ENCODE measurements at regions not wholly inside any gene's neighbourhood (a gene's known extent, or its start where the extent isn't known, plus 50 kb on each side); places are given as distances from the start of the nearest gene placed in this dataset.
"Not testable (repeated sequence)": the region's sequence is repeated elsewhere in the genome, so short reads cannot be mapped to it uniquely, and the experiment has no call there.

DNA sequence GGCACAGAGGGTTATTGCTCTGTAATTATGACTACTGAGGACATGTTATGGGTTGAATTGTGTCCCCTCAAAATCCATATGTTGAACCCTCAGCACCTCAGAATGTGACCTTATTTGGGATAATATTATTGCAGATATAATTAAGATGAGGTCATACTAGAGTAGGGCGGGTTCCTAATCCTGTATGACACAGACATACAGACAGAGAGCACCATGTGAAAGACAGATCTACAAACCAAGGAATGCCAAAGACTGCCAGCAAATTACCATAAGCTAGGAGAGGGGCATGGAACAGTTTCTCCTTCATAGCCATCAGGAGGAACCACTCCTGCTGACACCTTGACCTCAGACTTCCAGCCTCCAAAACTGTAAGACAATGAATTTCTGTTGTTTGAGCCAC is 115.2 kb upstream of the OTUD4 start:
- no peak for DNase-seq

- DNase-seq: no peak
These were observed 114.7 kb upstream of the OTUD4 start for GRCh38 chr4:145295122-145295521.

GRCh38 chr4:145293658-145294057 is 113.3 kb upstream of the OTUD4 start:
- no peak for DNase-seq

- no peak for DNase-seq
These were observed 110.6 kb upstream of the OTUD4 start for GRCh38 chr4:145290955-145291354.

GRCh38 chr4:145289403-145290076 is 109.2 kb upstream of the OTUD4 start:
- DNase-seq: no peak

- no peak for DNase-seq
These were observed 107.0 kb upstream of the OTUD4 start for GRCh38 chr4:145287351-145287750.

- DNase-seq: no peak
These were observed 105.5 kb upstream of the OTUD4 start for GRCh38 chr4:145285928-145286327.

DNA sequence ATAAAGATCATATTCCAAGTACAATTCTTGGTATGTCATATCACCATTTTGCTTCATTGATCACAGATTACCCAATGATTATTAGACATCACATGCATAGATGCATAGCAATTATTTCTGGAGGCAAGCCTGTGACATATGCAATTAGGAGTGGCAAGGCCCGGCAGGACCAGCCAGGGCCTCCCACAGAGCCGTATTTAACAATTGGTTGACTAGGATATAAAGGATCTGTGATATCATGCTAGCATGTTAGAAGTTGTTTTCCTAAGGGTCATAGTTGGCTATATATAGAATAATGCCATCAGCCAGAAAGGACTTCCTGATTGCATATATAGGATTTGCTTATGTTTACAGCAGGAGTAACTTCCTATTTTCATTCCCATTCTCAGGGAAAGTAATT is 103.5 kb upstream of the OTUD4 start:
- DNase-seq: no peak

GRCh38 chr4:145281951-145282350 is 101.6 kb upstream of the OTUD4 start:
- DNase-seq: no peak

DNA sequence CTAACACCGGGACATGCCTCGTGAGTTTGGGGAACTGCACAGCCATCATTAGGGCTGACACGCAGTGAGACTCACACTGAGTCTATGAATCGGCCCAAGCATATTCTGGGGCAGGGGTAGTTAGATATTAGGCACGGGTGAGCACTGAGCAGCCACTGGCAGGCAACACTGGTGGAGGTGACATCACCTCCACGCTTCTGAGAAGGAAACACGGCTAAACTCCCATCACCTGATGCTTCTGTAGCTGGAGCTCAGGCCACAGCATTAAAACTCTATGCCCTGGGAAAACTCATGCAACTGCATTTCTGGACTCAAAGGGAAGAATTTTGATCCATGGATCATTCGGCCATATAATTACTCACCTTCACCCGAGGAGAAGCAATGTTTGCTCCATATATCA is 100.8 kb upstream of the OTUD4 start:
- DNase-seq: no peak

DNA sequence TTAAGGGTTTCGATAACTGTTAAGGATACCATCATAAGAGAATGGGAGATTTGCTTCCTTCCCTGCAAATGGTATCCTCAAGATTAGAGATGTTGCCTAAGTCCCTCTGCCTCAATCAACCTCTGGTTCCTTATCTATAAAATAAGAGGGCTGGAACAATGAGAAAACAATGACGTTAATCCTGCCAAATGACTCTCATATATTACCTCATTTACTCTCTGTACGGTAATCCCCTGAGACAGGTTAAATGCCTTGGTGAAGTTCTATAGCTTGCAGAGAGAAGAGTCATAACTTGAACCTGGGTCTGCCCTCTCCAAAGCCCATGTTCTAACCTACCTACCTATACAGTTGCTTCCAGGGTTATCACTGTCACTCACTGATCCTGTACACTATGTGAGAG is 100.2 kb upstream of the OTUD4 start:
- DNase-seq: no peak

DNA sequence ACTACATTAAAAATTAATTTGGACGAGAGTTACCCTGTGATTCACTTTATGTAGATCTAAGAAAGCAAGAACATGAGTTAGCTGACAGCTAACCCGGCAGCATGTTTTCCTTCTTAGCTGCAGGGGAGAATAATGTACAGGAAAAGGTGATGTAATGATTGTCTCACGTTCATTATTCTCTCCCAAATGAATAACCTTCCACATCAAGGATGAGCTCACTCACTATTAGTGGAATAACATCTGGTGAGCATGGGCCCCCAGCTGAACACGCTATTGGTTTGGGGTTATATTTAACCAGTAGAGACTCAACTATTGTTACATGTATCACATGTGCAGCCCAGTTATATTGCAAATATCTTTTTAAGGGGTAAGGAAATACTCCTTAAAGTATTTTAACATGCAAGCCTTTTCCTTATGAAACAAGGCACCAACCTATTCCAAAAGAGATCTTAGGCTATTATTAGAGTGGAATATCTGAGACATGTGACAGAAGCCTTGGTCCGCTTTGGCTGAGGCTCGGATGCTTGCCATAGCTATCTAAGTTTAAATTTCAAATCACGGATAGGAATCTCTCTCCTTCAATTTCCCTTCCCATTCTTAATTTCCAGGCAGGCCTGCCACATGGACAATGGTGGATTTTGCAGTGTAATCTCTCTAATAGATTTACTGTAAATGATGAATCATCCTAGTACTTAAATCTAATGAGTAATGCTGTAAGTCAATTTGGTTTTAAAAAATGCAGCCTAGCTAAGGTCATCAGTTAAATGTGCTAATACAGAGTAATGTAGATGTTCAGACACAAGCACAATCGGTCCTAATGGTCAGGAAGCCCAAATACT is 99.0 kb upstream of the OTUD4 start:
- DNase-seq: no peak

GRCh38 chr4:145278341-145279121 is 98.1 kb upstream of the OTUD4 start:
- no peak for DNase-seq

DNA sequence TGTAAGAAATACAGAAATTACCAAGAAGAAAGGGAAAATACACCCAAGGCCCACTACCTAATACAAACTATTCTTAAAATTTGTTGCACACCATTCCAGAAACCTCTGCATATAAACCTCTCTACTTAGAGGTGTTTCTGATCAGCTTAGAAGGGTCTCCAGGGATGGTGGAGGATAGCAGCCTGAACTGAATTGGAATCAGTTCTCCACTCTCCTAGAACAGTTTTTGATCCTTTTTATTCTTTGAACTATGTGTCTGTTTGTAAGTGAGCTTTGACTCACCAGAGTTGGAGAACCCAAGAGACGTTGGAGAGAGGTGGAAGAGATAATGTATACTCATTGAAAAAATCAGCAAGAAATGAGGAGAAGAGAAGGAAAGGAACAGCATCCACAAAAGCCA is 96.6 kb upstream of the OTUD4 start:
- DNase-seq: no peak

GRCh38 chr4:145276050-145276449 is 95.7 kb upstream of the OTUD4 start:
- no peak for DNase-seq

DNA sequence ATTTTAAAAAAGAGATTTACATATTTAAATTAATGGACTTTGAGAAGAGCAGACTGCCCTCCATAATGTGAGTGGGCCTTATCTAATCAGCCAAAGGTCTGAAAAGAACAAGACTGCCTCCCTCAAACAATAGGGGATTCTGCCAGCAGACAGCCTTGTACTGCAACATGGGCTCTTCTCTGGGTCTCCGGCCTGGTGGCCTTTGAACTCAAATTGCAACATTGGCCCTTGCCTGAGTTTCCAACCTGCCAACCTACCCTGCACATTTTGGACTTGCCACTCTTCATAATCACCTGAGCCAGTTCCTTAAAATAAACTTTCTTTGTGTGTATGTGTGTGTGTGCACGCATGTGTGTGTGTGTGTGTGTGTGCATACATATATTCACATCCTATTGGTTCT is 90.8 kb upstream of the OTUD4 start:
- DNase-seq: no peak

DNA sequence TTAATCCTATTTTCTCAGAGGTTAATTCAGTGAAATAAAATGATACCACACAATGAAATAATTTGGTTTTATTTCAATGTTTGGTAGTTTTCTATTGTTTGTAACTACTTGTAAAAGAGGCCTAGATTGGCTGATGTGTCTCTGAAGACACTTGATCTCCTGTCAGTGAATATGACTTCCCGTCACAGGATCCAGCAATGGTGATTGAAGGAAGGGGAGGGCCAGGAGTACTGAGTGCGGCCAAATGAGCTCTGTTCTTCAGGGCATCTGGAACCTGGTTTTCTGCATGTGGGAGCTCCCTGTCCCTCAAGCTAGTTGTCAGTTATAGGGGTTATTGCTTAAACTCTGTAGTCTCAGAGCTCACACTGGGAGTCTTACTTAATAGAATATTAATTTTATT is 86.5 kb upstream of the OTUD4 start:
- no peak for DNase-seq

- DNase-seq: no peak
These were observed 79.7 kb upstream of the OTUD4 start for GRCh38 chr4:145260091-145260490.

GRCh38 chr4:145255311-145255710 is 74.9 kb upstream of the OTUD4 start:
- not testable (repeated sequence) for DNase-seq

DNA sequence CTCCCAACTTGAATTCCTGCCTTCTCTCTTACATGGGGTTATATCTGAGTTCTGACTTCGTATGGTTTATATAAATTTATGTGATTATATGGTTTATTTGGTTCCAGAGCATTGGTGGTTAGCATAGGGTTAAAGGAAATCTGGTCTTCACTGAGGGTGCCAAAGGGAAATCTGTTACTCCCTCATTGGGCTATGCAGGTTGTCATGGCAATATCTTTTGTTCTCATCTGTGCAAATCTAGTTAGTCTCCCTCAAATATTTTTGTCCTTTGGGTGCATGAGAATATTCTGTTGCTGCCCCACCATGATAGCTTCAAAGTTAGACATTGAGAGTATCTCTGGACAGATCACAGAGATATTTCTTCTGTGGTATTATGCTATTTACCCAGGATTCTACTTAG is 71.8 kb upstream of the OTUD4 start:
- DNase-seq: no peak

- no peak for DNase-seq
These were observed 71.0 kb upstream of the OTUD4 start for GRCh38 chr4:145251391-145251790.

DNA sequence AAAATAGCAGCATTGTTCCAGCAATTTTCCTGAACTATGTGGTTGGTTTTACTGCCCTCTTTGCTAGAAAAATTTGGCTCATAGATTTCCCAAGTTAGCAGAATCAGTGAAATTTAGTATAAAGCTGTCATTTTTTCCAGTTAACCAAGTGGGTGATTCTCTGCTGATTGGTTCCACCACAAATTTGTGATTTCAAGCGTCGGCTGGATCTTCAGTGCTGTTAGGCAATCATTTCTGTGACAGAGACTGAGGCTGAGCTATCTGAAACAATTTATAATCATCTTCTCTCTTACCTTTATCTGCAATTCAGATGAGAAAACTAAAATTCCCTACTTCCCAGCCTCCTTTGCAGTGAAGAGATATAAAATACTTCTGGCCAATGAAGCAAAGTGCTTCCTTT is 68.6 kb upstream of the OTUD4 start:
- no peak for DNase-seq

- DNase-seq: no peak
These were observed 68.1 kb upstream of the OTUD4 start for GRCh38 chr4:145248502-145248901.
